BLaER1 (cell line): ENCODE measurements at regions not wholly inside any gene's neighbourhood (a gene's known extent, or its start where the extent isn't known, plus 50 kb on each side); places are given as distances from the start of the nearest gene placed in this dataset.

Experiments
- H3K27ac ChIP-seq: shearing (Covaris generic); formaldehyde crosslinking; 2 replicates; pipeline ENCODE4 v1.8.1; 2022
- H3K27me3 ChIP-seq: shearing (Covaris generic); formaldehyde crosslinking; 2 replicates; pipeline ENCODE4 v1.8.1; 2022
- H3K36me3 ChIP-seq: shearing (Covaris generic); formaldehyde crosslinking; 2 replicates; pipeline ENCODE4 v1.8.1; 2022
- H3K4me1 ChIP-seq: shearing (Covaris generic); formaldehyde crosslinking; 2 replicates; pipeline ENCODE4 v1.8.1; 2022
- H3K4me2 ChIP-seq: shearing (Covaris generic); formaldehyde crosslinking; 2 replicates; pipeline ENCODE4 v1.8.1; 2022
- H3K4me3 ChIP-seq: shearing (Covaris generic); formaldehyde crosslinking; 2 replicates; pipeline ENCODE4 v1.8.1; 2022
- H3K9ac ChIP-seq: shearing (Covaris generic); formaldehyde crosslinking; 2 replicates; pipeline ENCODE4 v1.8.1; 2022
- H3K9me3 ChIP-seq: shearing (Covaris generic); formaldehyde crosslinking; 2 replicates; pipeline ENCODE4 v1.8.1; 2022
- H4K20me1 ChIP-seq: shearing (Covaris generic); formaldehyde crosslinking; 2 replicates; pipeline ENCODE4 v1.8.1; 2022
- Cebpa-rat ChIP-seq: shearing (Covaris generic); IDR thresholded peaks from 2 replicates; pipeline ENCODE4 v1.8.1; 2022

GRCh38 chr2:235332240-235332890, 161.5 kb upstream of the AGAP1 start:
- no peak for TF ChIP-seq Cebpa-rat
- H3K36me3 ChIP-seq = no peaks in the 10 kb centered on the region
- no peaks in the 10 kb centered on the region for H4K20me1 ChIP-seq
- H3K27ac ChIP-seq = no peak overlapping the region
- no peak overlapping the region for H3K4me2 ChIP-seq
- H3K9ac ChIP-seq = no peak overlapping the region
- H3K9me3 ChIP-seq = no peaks in the 10 kb centered on the region; the same call in 1 of the 2 replicates
- no peaks in the 10 kb centered on the region for H3K27me3 ChIP-seq
- H3K4me1 ChIP-seq = peaks cover 8% of the 10 kb centered on the region
- no peak overlapping the region for H3K4me3 ChIP-seq

GRCh38 chr2:235333076-235333475, 160.8 kb upstream of the AGAP1 start:
- no peak overlapping the region for H3K4me2 ChIP-seq

GRCh38 chr2:235334179-235334578, 159.7 kb upstream of the AGAP1 start:
- TF ChIP-seq Cebpa-rat = no peak
- Histone ChIP-seq H3K9me3 (peaks cover 15% of the 10 kb centered on the region), H3K36me3 (no peaks in the 10 kb centered on the region), H3K4me1 (no peaks in the 10 kb centered on the region), H3K4me3 (no peak overlapping the region), H3K9ac (no peak overlapping the region), H4K20me1 (no peaks in the 10 kb centered on the region), H3K4me2 (no peak overlapping the region), H3K27ac (no peak overlapping the region), H3K27me3 (no peaks in the 10 kb centered on the region)

More at GRCh38 chr2:235333076-235333475, 160.8 kb upstream of the AGAP1 start:
- no peak overlapping the region for H3K9ac ChIP-seq
- H3K4me3 ChIP-seq = no peak overlapping the region
- no peaks in the 10 kb centered on the region for H3K27me3 ChIP-seq
- TF ChIP-seq Cebpa-rat = no peak
- no peaks in the 10 kb centered on the region for H3K36me3 ChIP-seq
- peaks cover under 1% of the 10 kb centered on the region; the same call in 1 of the 2 replicates for H3K4me1 ChIP-seq
- H3K27ac ChIP-seq = no peak overlapping the region
- peaks cover 7% of the 10 kb centered on the region for H3K9me3 ChIP-seq
- no peaks in the 10 kb centered on the region for H4K20me1 ChIP-seq

- peaks cover 6% of the 10 kb centered on the region for H3K9me3 ChIP-seq
- H3K4me1 ChIP-seq = peaks cover 17% of the 10 kb centered on the region
- TF ChIP-seq Cebpa-rat = no peak
- H3K27ac ChIP-seq = no peak overlapping the region
- H3K9ac ChIP-seq = 0 out of 2 replicates have a peak overlapping the region, but pooled peaks have one; percentile 16
- H3K27me3 ChIP-seq = no peaks in the 10 kb centered on the region
- no peaks in the 10 kb centered on the region for H3K36me3 ChIP-seq
- H3K4me3 ChIP-seq = no peak overlapping the region
- no peaks in the 10 kb centered on the region for H4K20me1 ChIP-seq
- peak overlapping the region; percentile 81 for H3K4me2 ChIP-seq
Observed at GRCh38 chr2:235343156-235343774, 150.6 kb upstream of the AGAP1 start.

DNA sequence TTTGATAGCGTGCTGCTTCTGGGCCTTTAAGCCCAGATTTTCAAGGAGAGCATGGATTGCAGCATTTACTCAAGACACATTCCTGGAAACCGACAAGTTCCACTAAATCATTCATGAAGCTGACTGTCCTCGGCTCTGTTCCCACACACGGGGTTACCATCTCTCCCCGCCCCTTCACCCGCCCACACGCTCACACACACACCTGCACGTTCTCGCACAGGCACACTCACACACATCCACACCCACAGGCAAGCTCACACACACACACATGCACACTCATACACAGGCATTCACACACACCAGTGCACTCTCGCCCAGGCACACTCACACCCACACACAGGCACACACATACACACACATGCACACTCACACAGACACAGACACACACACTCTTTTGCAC, 150.0 kb upstream of the AGAP1 start:
- no peak overlapping the region for H3K4me3 ChIP-seq
- H3K36me3 ChIP-seq = no peaks in the 10 kb centered on the region
- no peaks in the 10 kb centered on the region for H4K20me1 ChIP-seq
- H3K4me1 ChIP-seq = peaks cover 17% of the 10 kb centered on the region
- no peaks in the 10 kb centered on the region for H3K27me3 ChIP-seq
- TF ChIP-seq Cebpa-rat = no peak
- H3K4me2 ChIP-seq = peak overlapping the region; percentile 81
- H3K9ac ChIP-seq = no peak overlapping the region
- no peak overlapping the region for H3K27ac ChIP-seq
- 0 out of 2 replicates have a peak, but pooled peaks cover under 1% of the 10 kb centered on the region for H3K9me3 ChIP-seq

- no peak overlapping the region for H3K4me2 ChIP-seq
- no peak overlapping the region for H3K27ac ChIP-seq
- no peak overlapping the region for H3K9ac ChIP-seq
- no peak for TF ChIP-seq Cebpa-rat
- peaks cover 17% of the 10 kb centered on the region for H3K4me1 ChIP-seq
- no peak overlapping the region for H3K4me3 ChIP-seq
- H4K20me1 ChIP-seq = no peaks in the 10 kb centered on the region
- no peaks in the 10 kb centered on the region for H3K9me3 ChIP-seq
- no peaks in the 10 kb centered on the region for H3K36me3 ChIP-seq
- no peaks in the 10 kb centered on the region for H3K27me3 ChIP-seq
Observed at GRCh38 chr2:235345745-235346144, 148.1 kb upstream of the AGAP1 start.

DNA sequence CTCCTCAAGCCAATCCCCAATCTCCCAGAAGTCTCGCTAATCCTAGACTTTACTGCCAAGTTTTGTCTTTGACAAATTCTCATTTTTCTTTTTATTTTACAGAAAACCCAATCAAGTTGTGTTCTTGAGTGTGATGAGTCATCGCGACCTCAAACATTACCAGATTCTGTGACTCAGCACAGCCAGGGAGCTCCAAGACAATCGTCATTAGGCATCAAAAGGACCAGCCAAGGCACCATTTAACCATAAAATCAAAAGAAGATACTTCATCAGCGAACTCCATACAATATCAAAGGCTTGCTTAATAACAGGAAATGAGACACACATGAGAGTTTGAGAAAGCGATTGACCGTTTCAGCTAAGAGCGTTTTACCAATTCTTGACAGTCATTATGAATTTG, 146.2 kb upstream of the AGAP1 start:
- H3K9me3 ChIP-seq = no peaks in the 10 kb centered on the region
- no peaks in the 10 kb centered on the region for H4K20me1 ChIP-seq
- H3K4me1 ChIP-seq = peaks cover 14% of the 10 kb centered on the region
- no peak for TF ChIP-seq Cebpa-rat
- H3K27me3 ChIP-seq = no peaks in the 10 kb centered on the region
- H3K36me3 ChIP-seq = no peaks in the 10 kb centered on the region
- H3K4me3 ChIP-seq = no peak overlapping the region
- no peak overlapping the region for H3K9ac ChIP-seq
- H3K27ac ChIP-seq = no peak overlapping the region
- H3K4me2 ChIP-seq = no peak overlapping the region

GRCh38 chr2:235348329-235348728, 145.5 kb upstream of the AGAP1 start:
- Histone ChIP-seq H3K9ac (no peak overlapping the region), H3K27ac (no peak overlapping the region), H3K9me3 (no peaks in the 10 kb centered on the region), H3K4me3 (no peak overlapping the region), H3K4me1 (peaks cover 7% of the 10 kb centered on the region), H3K27me3 (no peaks in the 10 kb centered on the region), H3K4me2 (no peak overlapping the region), H3K36me3 (no peaks in the 10 kb centered on the region), H4K20me1 (no peaks in the 10 kb centered on the region)
- TF ChIP-seq Cebpa-rat = no peak

DNA sequence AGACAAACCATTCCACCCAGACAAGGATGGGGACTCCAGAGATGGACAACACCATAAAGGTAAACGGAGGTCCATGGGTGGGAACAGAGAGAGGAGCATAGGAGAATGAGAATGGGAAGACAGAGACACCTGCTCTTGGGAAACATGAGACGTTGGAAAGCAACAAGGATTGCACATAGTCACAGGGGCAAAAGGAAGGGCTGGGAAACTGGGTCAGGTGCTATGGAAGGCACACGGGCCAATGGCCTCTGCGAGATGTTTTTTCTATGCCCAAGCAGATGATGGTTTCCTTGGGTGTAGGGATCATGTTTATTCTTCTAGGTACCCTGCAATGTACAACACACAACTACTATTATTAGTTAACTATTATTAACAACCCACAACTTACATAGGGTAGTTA, 143.6 kb upstream of the AGAP1 start:
- Histone ChIP-seq H3K27me3 (no peaks in the 10 kb centered on the region), H3K4me1 (no peaks in the 10 kb centered on the region)

DNA sequence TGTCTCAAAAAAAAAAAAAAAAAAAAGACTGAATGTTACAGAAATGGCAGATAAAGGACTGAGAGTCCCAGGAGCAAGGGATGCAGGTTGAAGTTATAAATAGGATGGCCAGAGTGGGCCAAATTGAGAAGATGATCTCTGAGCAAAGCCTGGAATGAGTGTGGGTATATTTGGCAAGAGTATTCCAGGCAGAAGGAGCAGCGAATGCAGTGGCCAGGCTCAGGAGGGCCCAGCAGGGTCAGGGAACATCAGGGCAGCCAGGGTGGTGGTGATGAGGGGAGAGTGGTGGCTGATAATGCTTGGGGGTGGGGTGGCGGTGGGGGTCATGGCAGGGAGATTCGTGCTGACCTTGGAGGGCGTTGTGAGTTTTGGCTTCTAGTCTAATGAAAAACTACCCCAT, 141.3 kb upstream of the AGAP1 start:
- Histone ChIP-seq H3K4me3 (no peak overlapping the region), H4K20me1 (no peaks in the 10 kb centered on the region), H3K27ac (no peak overlapping the region), H3K4me1 (no peaks in the 10 kb centered on the region), H3K4me2 (no peak overlapping the region), H3K9ac (no peak overlapping the region), H3K9me3 (no peaks in the 10 kb centered on the region), H3K27me3 (no peaks in the 10 kb centered on the region), H3K36me3 (no peaks in the 10 kb centered on the region)
- TF ChIP-seq Cebpa-rat = no peak

More for the DNA sequence above, 143.6 kb upstream of the AGAP1 start:
- Histone ChIP-seq H3K36me3 (no peaks in the 10 kb centered on the region), H3K4me2 (no peak overlapping the region), H3K9ac (no peak overlapping the region), H3K9me3 (no peaks in the 10 kb centered on the region), H3K27ac (no peak overlapping the region), H4K20me1 (no peaks in the 10 kb centered on the region), H3K4me3 (no peak overlapping the region)
- no peak for TF ChIP-seq Cebpa-rat
